EL (cell line): ENCODE measurements at regions not wholly inside any gene's neighbourhood (a gene's known extent, or its start where the extent isn't known, plus 50 kb on each side); places are given as distances from the start of the nearest gene placed in this dataset.
A peak's percentile ranks its signal among the peaks of the same experiment; 100 is the strongest.

ENCODE experiments used
- DNase-seq: peaks from one replicate; pipeline ENCODE4 v3.0.0-alpha.2; 2016

DNA sequence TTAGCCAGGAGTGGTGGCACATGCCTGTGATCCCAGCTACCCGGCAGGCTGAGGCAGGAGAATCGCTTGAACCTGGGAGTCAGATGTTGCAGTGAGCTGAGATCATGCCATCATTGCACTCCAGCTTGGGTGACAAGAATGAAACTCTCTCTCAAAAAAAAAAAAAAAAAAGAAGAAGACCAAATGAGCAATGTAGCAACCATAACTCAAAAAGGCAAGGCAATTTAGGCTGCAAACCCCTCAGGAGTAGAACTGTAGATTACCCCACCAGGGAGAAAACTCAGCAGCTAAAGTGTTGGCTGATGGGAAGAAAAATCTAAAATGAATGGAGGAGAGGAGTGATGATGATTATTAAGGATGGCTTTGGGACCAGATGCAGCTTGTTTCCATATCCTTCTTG lies 256.7 kb upstream of the UBASH3B start:
- no peak for DNase-seq

DNA sequence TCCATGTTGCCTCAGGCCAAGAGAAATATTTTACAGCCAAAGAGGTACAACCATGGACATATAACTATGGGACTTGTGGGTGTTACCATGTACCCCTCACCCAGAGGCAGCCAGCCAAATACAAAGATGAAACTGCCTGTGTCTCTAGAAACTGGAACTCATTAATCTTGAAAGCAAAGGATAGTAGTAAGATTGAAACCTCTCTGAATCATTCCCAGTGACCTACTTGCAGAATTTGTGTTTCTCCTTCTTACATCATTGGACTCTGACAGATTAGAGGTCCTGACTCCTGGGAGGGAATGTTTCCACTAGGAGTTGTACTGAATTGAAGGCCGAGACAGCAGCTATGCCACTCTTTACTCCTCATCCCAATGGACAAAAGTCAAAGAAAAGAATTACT lies 257.4 kb upstream of the UBASH3B start:
- DNase-seq = no peak

DNA sequence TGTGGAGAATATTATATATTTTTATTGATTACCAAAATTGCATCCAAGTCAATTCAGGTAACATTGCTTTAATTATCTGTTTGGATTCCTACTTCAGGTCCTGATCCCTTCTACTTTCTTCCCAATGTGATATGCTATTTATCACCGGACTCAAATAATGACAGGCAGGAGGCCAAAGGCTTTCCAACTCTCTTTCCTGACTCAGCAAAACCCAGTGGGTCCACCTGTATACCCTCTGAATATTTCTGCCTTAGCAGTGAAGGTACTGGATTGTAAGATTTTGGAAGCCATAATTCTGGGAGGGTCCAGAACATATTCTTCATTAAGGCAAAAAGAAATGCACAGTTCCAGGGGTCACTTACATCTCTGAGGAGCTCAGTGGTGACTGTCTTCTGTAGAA lies 260.2 kb upstream of the UBASH3B start:
- DNase-seq = no peak

DNA sequence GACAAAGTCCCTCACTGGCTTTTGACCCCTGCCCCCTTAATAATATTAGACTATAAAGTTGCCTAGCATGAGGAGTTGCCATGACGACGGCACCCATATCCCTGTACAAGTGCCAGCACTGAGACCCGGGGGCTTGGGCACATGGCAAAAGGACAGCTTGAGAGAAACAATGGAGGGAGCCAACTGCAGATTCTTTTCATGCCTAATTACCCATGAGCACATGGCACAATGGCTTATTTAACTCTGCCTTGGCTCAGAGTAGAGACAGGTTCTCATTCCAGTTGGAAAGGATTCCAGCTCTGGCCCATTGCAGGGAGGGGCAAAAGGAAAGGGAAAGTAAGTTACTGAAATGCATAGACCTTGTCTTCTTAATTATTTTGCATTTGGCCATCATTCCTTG lies 261.2 kb upstream of the UBASH3B start:
- DNase-seq = no peak

DNA sequence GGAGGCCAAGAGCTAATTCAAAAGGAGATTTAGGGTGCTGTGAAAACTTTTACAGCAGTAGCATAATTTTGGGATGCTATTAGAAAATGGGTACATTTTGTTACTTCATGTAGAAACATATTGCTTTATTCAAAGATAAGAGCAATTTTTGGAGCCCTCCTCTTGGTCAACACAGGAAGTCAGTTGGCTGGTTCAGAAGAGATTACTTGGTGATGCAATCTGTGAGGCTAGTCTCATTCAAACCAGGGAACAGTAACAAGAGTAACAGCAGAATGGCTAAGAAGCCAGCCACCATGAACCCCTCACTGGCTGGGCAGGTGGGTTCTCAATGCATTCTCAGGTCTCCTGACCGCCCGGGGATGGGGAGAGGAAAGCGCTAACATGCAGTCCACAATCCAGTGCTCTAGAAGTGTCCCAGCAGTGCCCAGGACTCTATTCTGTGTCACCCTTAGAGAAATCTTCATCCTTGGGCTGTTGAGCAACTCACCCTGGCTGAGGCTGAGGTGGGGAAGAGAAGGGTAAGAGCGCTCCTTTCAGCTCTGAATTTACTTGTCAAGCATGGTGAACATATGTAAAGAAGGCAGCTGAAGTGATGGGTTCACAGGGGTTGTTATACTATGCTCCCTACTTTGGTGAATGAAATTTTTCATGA lies 262.2 kb upstream of the UBASH3B start:
- no peak for DNase-seq

DNA sequence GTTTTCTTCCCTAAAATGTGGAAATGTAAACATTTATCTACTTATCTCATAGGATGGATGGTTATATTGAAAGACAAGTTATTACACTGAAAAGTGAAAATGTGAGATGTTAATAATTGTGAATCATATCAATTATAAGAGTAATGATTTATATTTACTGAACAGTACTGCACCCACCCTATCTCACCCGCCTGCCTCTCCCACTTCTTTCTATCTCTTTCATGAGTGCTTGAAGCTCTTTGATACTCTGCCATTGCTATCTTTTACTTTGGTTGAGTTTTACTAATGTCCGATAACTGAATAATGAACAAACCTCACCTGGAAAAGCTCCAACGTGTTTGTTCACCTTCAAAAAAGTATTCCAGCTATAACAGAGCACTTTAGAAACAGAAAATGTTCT lies 263.0 kb upstream of the UBASH3B start:
- DNase-seq = no peak

DNA sequence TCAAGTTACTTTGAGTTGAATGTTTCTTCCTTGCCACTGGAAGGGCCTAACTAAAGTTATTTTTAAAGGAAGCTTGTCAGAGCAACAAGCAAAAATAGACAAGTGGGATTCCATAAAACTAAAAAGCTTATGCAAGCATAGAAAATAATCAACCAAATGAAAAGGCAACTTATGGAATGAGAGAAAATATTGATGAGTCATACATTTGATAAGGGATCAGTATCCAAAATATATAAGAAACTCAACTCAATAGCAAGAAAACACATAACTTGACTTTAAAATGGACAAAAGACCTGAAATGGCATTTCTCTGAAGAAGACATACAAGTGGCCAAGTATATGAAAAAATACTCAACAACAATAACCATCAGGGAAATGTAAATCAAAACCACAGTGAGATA lies 264.5 kb upstream of the UBASH3B start:
- no peak for DNase-seq

DNA sequence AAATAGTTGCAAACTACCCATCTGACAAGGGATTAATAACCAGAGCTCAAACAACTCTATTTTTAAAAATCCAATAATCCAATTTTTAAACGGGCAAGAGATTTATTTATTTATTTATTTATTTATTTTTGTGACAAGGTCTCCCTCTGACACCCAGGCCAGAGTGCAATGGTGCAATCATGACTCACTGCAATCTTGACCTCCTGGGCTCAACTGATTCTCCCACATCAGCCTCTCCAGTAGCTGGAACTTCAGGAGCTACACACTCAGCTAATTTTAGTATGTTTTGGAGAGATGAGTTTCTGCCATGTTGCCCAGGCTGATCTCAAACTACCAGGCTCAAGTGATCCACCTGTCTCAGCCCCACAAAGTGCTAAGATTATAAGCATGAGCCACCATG lies 267.2 kb upstream of the BLID start:
- no peak for DNase-seq

DNA sequence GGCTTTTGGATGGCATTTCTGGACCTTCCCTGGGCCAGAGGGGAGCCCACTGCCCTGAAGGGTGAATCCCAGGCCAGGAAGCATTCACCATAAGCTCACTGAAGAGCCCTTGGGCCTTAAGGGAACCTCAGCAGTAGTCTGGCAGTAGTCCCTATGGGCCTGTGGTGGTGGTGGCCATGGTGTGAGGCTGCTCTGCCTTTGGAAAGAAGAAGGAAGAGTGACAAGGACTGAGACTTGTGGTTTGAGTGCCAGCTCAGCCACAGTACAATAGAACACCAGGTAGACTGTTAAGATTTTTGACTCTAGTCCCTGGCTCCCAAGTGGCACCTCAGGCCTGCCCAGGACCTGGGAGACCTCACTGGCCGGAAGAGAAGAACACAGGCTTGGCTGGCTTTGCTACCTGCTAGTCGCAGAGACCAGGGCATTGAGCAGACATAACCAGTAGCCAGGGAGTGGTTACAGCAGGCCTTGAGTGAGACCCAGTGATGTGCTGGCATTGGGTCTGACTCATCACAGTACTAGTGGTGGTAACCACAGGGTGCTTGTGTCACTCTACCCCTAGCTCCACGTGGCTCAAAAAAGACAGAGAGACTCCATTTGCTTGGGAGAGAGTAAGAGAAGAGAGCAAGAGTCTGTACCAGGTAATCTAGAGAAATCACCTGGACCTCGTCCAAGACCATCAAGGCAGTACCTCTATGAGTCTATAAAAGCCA lies 259.8 kb upstream of the BLID start:
- DNase-seq = peak; percentile 58

DNA sequence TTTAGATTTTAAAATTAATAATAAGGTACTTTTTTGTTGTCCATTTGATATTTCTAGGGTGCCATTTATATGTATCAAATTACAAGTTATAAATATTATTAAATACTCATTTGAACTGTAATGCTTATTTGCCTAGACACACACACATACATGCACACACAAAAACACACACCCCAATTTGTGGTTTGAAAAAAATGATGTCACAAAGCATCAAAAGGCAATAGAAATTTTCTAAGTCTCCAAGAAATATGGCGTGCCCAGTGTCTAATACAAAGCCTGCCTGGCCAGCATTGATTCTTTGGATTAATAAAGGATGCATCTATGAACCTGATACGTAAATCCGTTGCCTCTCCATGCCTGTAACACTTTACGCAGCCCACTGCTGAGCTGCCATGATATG lies 252.8 kb upstream of the BLID start:
- DNase-seq = no peak

DNA sequence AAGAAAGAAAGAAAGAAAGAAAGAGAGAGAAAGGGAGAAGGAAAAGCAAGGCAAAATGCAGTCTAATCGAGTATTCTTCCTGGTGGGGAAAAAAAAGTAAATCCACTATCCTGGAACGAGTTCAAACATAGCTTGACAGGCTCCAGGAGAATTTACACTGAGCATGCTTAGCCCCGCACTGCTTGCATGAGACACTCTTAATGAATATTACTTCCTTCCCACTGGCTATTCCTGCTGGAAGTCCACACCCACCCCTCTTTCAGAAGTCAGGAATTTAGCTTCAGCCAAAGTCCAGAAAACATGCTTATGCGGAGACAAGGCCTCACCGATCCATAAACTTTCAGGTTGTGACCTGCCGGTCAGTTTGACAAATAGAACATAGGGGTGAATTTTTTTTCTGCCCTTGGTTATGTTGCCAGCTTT lies 251.8 kb upstream of the BLID start:
- DNase-seq = peak; percentile 31

DNA sequence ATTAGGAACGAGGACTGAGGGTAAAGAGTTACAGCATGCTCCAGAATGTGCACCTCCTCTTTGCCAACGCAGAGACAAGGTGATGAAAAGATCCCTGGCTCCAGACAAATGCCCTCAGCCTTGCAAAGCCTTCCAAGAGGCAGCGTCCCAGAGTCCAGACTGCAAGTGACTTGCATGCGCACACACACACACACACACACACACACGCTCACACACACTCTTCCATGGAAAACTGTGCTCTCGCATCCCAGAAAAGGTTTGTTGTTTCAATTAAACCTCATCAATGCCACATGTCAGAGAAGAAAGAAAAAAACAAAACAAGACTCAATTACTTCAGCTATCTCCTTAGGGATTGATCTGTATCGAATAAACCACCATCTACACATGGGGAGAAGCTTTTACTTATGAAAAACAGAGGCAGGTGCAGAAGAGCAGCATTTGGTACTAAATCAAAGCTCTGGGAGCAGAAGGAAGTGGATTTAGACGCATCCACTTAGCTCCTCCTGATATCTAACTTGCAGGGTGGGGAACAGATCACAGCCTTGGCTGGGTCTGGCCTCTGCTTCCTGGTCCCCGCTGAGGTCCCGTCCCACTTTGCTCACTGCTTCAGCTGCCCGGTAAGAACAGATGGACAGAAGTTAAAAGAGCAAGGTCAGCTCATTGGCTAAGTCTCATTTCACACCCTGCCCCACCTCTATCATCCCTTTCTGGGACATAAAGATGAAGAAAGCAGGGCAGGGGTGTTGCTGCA lies 249.8 kb upstream of the BLID start:
- DNase-seq = no peak

DNA sequence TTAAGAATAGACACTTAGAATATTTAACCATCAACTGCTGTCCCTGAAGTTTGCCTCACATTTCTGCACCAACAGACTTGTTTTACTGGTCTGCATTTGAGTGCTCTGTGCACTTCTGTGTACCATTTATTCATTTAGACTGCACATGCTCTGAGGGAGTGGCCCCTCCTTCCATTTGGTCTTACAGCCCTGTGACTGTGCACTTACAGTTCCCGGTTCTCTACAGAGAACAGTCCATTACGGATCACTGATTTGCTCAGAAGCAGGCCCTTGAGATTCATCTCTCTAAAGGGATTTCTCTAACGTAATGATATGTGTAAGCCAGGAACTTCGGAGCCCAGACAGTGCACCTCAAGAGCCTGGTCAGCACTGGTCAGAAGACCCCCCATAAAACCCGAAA lies 247.3 kb upstream of the BLID start:
- DNase-seq = no peak

DNA sequence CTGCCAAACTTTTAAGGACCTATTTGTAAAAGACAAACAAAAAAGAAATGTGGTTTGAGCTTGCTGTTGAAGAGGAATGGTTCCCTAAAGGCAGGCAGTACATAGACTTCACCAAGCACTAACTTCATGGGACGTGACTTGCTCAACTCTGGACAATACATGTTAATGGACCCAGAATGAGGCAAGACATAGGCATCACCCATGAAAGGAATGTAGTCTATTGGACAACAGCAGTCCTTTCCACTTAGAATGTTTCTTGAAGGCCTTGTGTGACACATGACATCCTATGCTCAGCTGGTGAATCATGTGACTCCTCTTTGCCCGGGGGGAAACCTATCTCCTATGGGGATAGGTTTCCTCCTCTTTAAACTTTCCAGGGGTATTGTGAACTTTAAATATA lies 246.4 kb upstream of the BLID start:
- DNase-seq = no peak

DNA sequence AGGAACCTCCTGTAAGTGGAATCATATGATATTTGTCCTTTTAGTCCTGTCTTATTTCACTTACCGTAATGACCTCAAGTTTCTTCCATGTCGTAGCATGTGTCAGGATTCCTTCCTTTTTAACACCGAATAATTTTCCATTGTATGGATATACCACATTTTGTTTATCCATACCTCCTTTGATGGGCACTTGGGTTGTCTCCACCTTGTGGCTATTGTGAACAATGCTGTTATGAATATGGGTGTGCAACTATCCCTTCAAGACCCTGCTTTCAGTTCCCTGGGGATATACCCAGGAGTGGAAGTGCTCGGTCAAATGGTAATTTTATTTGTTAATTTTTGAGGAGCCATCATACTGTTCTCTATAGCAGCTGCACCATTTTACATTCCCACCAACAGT lies 244.9 kb upstream of the BLID start:
- DNase-seq = no peak

DNA sequence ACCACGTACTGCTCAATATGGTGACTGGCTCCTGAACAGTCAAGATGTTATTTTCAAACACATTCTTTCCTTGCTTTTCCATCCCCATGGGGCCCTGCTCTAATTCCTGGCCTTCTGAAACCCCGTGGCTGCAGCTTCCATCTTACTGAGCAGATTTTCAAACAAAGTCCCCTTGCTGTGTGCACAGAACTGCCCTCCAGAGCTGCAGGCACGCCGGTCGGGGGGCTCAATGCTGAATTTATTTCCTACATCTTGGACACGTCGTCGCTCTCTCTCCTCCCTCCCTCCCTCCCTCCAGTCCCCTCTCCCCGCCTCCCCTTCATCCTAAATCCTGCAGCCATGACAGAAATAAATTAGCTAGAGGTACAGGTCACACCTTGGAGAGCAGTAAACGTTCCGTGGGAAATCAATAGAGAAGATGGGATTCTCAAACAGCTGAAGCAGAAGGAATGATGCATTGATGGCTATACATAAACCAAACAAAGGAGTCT lies 243.1 kb upstream of the BLID start:
- DNase-seq = no peak

DNA sequence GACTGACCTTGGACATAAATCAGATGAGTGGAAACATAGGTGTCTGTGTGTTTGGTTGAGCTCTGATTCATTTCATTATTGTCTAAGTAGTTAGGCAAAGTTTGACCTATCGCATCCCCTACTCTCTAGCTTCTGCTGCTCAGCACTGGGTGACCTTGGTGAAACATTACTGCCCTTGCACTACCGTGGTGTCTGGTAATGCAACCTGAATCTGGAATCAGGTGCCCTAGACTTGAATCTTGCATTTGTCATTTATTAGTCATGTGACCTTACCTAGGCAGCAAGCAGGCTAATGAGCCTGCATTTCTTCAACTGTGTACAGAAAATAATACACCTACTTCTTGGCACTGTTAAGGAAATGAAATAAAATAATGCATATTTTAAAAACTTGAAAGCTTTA lies 242.3 kb upstream of the BLID start:
- no peak for DNase-seq

DNA sequence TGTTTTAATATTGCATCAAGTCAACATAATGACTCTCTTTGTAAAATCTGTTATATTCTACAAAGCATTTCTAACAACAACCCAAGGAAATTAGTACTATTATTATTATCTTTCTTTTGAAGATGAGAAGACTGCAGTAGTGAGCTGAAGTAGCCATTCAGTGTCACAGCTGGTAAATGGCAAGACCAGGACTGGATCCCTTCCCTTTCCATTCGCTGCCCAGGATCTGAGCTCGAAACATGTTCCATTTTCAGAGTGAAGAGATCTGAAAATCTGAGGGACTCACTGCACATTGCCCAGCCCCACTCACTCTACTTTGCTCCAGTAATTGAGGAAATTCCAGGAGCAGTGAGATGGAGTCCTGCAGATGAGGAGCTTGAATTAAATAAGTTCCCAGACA lies 240.0 kb upstream of the BLID start:
- DNase-seq = no peak

DNA sequence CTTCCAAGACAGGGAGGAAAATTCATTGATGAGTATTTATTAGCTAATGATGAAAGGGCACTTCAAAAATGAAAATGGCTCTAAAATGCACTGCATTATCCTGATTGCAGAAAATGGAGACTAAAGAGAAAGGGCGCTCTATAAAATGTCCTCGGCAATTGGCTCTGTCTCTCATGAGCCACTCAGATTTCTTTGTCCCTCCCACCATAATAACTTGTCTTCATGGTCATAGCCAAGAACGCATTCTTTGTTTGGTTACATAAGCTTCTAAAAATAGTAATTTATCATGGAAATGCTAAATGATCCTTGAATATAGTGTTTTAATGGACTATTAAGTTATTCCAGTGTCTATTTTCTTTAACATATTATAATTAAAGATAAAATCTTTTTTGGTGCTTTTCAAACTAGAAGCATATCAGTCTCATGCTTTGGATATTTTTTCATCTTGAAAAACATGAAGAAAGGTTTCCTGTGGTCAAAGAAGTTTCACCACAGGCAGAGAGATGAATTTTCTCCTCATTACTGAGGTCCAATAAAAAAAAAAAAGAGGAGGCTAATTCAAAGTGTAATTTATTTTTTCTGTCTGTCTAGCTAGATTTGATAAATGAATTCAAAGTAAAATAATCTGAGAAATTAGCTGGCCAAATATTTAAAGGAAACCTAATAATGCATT lies 238.1 kb upstream of the BLID start:
- no peak for DNase-seq

DNA sequence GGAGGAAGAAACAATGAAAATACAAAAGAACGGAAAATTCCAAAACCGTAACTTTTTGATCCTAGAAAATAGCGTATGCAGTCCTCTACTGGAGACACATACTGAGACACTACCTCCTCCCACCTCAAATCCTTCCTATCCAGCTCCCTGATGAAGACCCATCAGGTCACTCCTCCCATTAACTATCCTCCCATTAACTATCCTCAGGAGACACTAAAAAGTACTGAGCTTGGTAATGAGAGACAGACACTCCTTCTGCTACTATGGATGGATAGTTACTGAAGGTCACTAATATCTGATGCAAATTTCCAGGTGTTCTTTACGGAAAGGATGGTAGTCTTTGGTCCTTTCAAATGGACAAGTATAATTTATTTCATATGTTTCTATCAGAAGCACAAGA lies 237.5 kb upstream of the BLID start:
- no peak for DNase-seq

DNA sequence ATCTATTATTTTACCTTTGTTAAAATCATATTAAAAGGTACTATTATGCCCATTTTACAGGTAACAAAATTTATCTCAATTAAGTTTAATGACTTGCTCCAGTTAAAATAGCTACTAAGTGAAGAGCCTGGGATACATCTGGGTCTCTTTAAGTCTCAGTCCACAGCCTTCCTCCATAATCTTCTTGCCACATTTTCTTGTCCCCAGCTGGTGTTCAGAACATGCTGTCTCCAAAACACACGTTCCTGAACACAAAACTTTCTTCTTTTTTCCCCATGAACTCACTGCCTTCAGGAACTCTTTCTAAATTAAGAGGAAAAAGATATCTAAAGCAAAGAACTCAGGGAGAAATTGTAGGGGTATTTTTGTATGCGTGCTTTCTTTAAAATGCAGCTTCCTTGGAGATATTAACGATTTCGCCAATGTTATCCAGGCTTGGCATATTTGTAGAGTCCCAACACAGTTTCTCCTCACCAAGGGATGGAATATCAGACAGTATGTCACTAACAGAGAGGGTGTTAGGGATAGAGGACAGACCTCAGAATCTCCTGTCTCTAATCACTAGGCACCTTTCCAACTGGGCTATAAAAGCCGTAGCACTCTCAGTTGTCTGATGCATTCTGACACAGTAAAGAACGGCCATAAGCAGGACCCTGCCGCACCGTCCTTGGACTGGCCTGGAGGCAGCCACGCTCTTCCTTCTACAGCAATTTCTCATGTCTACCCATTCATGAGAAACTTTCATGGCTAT lies 232.8 kb upstream of the BLID start:
- no peak for DNase-seq

DNA sequence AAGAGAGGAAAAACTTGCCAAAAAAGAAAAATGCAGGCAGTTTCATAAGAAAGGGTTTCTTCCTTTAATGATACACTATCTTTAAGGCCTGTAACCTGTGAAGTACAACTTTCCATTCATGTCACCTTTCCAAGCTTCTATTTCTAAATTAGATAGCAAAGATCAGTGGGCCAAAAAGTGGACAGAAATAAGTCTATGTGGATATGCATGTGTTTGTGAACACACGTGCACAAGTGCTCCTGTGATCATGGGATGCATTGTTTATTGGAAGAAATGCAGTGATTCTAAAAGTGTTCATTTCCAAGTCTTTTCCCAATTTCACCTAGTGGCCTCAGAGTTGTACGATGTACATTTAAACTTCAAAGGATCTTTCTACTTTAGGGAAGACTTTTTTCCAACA lies 230.0 kb upstream of the BLID start:
- no peak for DNase-seq

DNA sequence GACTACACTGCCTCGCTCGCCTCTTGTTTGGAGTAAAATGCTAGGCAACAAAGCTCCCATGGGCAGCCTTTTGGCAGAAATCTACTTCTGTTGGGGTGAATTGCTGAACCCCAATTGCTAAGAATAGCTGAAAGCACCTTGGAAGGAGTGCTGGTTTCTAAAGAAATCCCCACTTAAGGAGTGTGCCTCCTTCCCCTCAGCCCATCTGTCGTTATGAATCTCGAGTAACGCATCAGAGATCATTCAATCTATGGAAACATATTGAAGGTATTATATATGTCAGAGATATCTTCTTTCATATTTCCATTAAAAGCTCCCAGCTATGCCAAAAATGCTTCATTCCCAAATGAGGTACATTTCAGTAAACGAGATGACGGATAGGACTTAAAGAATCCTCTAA lies 229.6 kb upstream of the BLID start:
- DNase-seq = no peak
